ENCODE measurements at regions not wholly inside any gene's neighbourhood (a gene's known extent, or its start where the extent isn't known, plus 50 kb on each side); places are given as distances from the start of the nearest gene placed in this dataset.

- H3K4me3 Mint-ChIP-seq: no peak overlapping the region
- ChIA-PET POLR2A (no interaction called here), CTCF (interaction anchor here (1.2 to 1.3 kb wide), 2 partner anchors 48 to 111 kb away, joined by 3 read pairs; no protein-coding TSS in a partner anchor)
- TF ChIP-seq CTCF (IDR thresholded peaks at IDR 0.05): no peak
- no peaks in the 10 kb centered on the region for H3K9me3 Mint-ChIP-seq
- H3K27ac Mint-ChIP-seq: no peak overlapping the region
- intact Hi-C loops (cut with micrococcal nuclease): no loop called here
- no peaks in the 10 kb centered on the region for H3K36me3 Mint-ChIP-seq (ENCODE audit: low read depth)
- no peak for ATAC-seq
- DNase-seq: no peak
- H3K27me3 Mint-ChIP-seq: peaks cover 3% of the 10 kb centered on the region
- H3K4me1 Mint-ChIP-seq (ENCODE audit: low read depth): peaks cover 27% of the 10 kb centered on the region
Observed at GRCh38 chr1:19014765-19015164, 58.3 kb upstream of the IFFO2 start.

DNA sequence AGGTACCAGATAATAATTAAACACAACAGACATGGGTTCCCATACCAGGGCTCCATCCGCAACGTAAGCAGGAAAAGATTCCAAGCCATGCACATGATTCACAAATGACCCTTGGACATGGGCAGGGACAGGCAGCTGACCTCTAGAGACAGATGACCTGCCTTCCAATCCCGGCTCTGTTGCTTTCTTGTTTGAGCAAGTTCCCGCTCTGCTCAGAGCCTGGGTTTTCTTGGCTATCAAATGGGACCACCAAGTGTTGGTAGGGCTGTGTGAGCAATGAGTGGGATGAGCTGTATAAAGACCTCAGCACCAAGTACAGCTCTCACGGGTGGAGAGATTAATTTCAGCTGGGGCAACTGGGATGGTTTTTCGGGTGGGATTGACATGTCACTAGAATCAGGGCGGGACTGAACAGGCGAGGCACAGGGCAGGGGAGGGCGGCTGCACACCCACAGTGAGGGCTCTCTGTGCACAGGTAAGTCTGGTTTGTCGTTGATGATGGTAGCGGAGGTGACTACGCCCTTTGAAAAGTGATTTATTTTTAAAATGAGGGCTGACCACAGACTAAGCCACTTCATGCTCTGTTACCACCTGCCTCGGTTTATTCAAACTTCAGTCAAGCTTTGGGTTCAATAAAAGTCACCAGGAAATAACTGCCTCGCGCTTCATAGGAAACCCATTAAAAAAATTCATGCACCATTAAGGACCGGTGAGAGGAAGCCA lies 57.5 kb upstream of the IFFO2 start:
- no peak overlapping the region for H3K4me3 Mint-ChIP-seq
- no peaks in the 10 kb centered on the region for H3K9me3 Mint-ChIP-seq
- DNase-seq (no peak), ATAC-seq (no peak)
- H3K36me3 Mint-ChIP-seq (ENCODE audit: low read depth): no peaks in the 10 kb centered on the region
- no peak for TF ChIP-seq CTCF (IDR thresholded peaks at IDR 0.05)
- H3K27me3 Mint-ChIP-seq: no peaks in the 10 kb centered on the region
- no peak overlapping the region for H3K27ac Mint-ChIP-seq
- ChIA-PET CTCF (interaction anchor here (1.2 kb wide), 1 partner anchor 48 kb away, joined by 3 read pairs; no protein-coding TSS in a partner anchor), POLR2A (interaction anchor here (0.7 kb wide), 1 partner anchor 61 kb away, joined by 3 read pairs; no protein-coding TSS in a partner anchor)
- intact Hi-C loops (cut with micrococcal nuclease): no loop called here
- H3K4me1 Mint-ChIP-seq (ENCODE audit: low read depth): peaks cover 34% of the 10 kb centered on the region

- Mint-ChIP-seq H3K4me3 (no peak overlapping the region), H3K4me1 (ENCODE audit: low read depth) (peaks cover 34% of the 10 kb centered on the region), H3K9me3 (no peaks in the 10 kb centered on the region), H3K27me3 (no peaks in the 10 kb centered on the region), H3K36me3 (ENCODE audit: low read depth) (no peaks in the 10 kb centered on the region), H3K27ac (peak overlapping the region; percentile 34)
- no peak for DNase-seq
- CTCF ChIA-PET: interaction anchor here (1.1 to 2.3 kb wide), 7 partner anchors 11 to 168 kb away, joined by 3 to 14 read pairs (median 5); no protein-coding TSS in a partner anchor
- intact Hi-C loops (cut with micrococcal nuclease): no loop called here
- ATAC-seq: no peak
- POLR2A ChIA-PET: interaction anchor here (1.2 to 1.7 kb wide), 2 partner anchors 85 to 138 kb away, joined by 3 to 6 read pairs; no protein-coding TSS in a partner anchor
- no peak for TF ChIP-seq CTCF (IDR thresholded peaks at IDR 0.05)
Observed at GRCh38 chr1:19011845-19012231, 55.4 kb upstream of the IFFO2 start.

DNA sequence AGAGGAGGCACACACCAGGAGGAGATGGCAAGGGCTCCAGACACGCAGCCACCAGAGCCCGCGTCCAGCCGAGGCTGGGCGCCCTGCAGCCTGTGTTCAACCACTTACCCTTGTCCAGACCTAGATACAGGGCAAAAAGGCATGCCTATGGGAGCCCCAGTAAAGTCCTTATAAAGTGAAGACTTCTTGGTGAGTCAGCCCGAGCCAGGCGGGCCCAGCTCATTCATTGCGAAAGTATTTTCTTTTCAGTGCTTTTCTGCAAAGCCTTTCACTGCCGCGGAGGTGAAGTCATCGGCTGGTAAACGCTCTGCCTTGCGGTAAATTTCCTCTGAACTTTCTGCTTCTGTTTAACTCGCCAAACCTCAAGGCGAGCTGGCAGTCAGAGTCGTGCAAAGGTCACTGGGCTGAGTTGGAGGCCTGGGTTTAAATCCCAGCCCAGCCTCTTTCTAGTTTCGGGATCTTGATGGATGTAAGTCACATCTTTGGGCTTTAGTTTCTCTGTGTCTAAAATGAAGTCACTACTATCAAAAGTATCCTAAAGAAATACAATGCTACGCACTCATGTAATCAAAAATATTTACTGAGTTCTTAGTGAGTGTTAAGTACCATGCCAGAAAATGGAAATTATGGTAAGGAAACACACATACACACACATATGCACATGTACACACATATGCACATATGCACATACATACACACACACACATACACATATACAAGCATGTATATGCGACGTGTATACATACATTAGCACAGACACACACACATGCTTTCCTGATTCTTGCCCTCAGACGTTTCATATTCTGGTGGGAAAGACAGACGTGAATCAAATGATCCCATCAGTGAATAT lies 54.7 kb upstream of the IFFO2 start:
- no peaks in the 10 kb centered on the region for H3K9me3 Mint-ChIP-seq
- no peaks in the 10 kb centered on the region for H3K36me3 Mint-ChIP-seq (ENCODE audit: low read depth)
- no peaks in the 10 kb centered on the region for H3K27me3 Mint-ChIP-seq
- CTCF ChIA-PET: interaction anchor here (0.7 to 2.3 kb wide), 8 partner anchors 10 to 651 kb away, joined by 3 to 14 read pairs (median 4); no protein-coding TSS in a partner anchor
- intact Hi-C loops (cut with micrococcal nuclease): no loop called here
- peak; percentile 95 for DNase-seq
- peak; percentile 97 for ATAC-seq
- POLR2A ChIA-PET: interaction anchor here (1.2 to 1.7 kb wide), 2 partner anchors 84 to 137 kb away, joined by 3 to 6 read pairs; no protein-coding TSS in a partner anchor
- H3K4me1 Mint-ChIP-seq (ENCODE audit: low read depth): peaks cover 34% of the 10 kb centered on the region
- H3K4me3 Mint-ChIP-seq: no peak overlapping the region
- peak overlapping the region; percentile 81 for H3K27ac Mint-ChIP-seq
- no peak for TF ChIP-seq CTCF (IDR thresholded peaks at IDR 0.05)
